GM23338 (cell line): ENCODE measurements at regions not wholly inside any gene's neighbourhood (a gene's known extent, or its start where the extent isn't known, plus 50 kb on each side); places are given as distances from the start of the nearest gene placed in this dataset.

Experiments
- CREB1 ChIP-seq: fragments of 250-450 bp; sonication (Bioruptor Pico); IDR thresholded peaks from 2 replicates; pipeline ENCODE4 v1.5.0; 2020; ENCODE audit warnings: low read depth, mild to moderate bottlenecking, moderate library complexity
- EZH2phosphoT487 ChIP-seq: fragments of 200-600 bp; sonication (generic); IDR thresholded peaks from one replicate; pipeline ENCODE4 v1.8.1; 2018; ENCODE audit warnings: antibody characterized with exemption; ENCODE audit not compliant: unreplicated experiment
- NANOG ChIP-seq: IDR thresholded peaks from 2 replicates; pipeline ENCODE4 v1.6.1; 2016; ENCODE audit warnings: antibody characterized with exemption, borderline replicate concordance
- POLR2AphosphoS5 ChIP-seq: IDR thresholded peaks from 2 replicates; pipeline ENCODE4 v1.6.1; 2016; ENCODE audit warnings: antibody characterized with exemption, low read depth
- STAT1 ChIP-seq: IDR thresholded peaks from one replicate; pipeline ENCODE4 v1.6.1; 2016; ENCODE audit warnings: antibody characterized with exemption; ENCODE audit not compliant: unreplicated experiment
- ZNF114 ChIP-seq: fragments of 250-450 bp; sonication (Bioruptor Pico); IDR thresholded peaks from 2 replicates; pipeline ENCODE4 v1.5.0; 2020; ENCODE audit warnings: mild to moderate bottlenecking, moderate library complexity
- TF ChIP-seq, protein P1 (sequence below): fragments of 250-450 bp; sonication (Bioruptor Pico); IDR thresholded peaks from 2 replicates; pipeline ENCODE4 v1.5.0; 2020; ENCODE audit warnings: mild to moderate bottlenecking, moderate library complexity
- TF ChIP-seq, protein P2 (sequence below), 2 experiments: fragments of 200-600 bp in 1 of 2; sonication (generic) in 1 of 2; conservative IDR thresholded peaks; 2 replicates each; pipeline versions ENCODE4 v1.5.1 to v1.6.1; 2016 to 2017; ENCODE audit warnings: antibody characterized with exemption in 2 of 2, low read depth in 2 of 2, mild to moderate bottlenecking in 2 of 2, moderate library complexity in 1 of 2
- TF ChIP-seq, protein P3 (sequence below): IDR thresholded peaks from 2 replicates; pipeline ENCODE4 v1.6.1; 2016; ENCODE audit warnings: antibody characterized with exemption

DNA sequence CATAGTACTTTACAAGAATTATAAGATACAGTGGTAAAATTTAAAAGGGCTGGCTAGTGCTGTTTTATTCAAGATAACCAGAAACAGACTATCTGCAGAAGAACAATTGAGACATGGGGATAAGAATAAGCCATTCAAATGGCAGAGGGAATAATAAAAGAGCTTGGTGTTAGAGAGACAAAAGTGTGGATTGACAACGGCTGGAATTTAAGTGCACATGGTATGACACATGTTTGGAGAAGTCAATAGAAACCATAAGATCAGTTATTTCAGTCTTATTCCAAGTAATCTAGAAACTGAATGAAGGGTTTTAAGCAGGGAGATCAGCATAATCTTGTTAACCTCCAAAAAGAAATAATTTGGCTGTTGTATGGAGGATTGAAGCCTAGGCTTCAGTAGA lies 1205.5 kb upstream of the CITED2 start (continued):
- TF ChIP-seq, protein P1, sequence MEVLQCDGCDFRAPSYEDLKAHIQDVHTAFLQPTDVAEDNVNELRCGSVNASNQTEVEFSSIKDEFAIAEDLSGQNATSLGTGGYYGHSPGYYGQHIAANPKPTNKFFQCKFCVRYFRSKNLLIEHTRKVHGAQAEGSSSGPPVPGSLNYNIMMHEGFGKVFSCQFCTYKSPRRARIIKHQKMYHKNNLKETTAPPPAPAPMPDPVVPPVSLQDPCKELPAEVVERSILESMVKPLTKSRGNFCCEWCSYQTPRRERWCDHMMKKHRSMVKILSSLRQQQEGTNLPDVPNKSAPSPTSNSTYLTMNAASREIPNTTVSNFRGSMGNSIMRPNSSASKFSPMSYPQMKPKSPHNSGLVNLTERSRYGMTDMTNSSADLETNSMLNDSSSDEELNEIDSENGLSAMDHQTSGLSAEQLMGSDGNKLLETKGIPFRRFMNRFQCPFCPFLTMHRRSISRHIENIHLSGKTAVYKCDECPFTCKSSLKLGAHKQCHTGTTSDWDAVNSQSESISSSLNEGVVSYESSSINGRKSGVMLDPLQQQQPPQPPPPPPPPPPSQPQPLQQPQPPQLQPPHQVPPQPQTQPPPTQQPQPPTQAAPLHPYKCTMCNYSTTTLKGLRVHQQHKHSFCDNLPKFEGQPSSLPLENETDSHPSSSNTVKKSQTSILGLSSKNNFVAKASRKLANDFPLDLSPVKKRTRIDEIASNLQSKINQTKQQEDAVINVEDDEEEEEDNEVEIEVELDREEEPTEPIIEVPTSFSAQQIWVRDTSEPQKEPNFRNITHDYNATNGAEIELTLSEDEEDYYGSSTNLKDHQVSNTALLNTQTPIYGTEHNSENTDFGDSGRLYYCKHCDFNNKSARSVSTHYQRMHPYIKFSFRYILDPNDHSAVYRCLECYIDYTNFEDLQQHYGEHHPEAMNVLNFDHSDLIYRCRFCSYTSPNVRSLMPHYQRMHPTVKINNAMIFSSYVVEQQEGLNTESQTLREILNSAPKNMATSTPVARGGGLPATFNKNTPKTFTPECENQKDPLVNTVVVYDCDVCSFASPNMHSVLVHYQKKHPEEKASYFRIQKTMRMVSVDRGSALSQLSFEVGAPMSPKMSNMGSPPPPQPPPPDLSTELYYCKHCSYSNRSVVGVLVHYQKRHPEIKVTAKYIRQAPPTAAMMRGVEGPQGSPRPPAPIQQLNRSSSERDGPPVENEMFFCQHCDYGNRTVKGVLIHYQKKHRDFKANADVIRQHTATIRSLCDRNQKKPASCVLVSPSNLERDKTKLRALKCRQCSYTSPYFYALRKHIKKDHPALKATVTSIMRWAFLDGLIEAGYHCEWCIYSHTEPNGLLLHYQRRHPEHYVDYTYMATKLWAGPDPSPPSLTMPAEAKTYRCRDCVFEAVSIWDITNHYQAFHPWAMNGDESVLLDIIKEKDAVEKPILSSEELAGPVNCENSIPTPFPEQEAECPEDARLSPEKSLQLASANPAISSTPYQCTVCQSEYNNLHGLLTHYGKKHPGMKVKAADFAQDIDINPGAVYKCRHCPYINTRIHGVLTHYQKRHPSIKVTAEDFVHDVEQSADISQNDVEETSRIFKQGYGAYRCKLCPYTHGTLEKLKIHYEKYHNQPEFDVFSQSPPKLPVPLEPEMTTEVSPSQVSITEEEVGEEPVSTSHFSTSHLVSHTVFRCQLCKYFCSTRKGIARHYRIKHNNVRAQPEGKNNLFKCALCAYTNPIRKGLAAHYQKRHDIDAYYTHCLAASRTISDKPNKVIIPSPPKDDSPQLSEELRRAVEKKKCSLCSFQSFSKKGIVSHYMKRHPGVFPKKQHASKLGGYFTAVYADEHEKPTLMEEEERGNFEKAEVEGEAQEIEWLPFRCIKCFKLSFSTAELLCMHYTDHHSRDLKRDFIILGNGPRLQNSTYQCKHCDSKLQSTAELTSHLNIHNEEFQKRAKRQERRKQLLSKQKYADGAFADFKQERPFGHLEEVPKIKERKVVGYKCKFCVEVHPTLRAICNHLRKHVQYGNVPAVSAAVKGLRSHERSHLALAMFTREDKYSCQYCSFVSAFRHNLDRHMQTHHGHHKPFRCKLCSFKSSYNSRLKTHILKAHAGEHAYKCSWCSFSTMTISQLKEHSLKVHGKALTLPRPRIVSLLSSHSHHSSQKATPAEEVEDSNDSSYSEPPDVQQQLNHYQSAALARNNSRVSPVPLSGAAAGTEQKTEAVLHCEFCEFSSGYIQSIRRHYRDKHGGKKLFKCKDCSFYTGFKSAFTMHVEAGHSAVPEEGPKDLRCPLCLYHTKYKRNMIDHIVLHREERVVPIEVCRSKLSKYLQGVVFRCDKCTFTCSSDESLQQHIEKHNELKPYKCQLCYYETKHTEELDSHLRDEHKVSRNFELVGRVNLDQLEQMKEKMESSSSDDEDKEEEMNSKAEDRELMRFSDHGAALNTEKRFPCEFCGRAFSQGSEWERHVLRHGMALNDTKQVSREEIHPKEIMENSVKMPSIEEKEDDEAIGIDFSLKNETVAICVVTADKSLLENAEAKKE = no peak
- TF ChIP-seq POLR2AphosphoS5 (no peak), STAT1 (no peak), ZNF114 (CRISPR knock-in tag) (no peak), EZH2phosphoT487 (no peak), NANOG (no peak), CREB1 (CRISPR knock-in tag) (no peak)
- TF ChIP-seq, protein P2, sequence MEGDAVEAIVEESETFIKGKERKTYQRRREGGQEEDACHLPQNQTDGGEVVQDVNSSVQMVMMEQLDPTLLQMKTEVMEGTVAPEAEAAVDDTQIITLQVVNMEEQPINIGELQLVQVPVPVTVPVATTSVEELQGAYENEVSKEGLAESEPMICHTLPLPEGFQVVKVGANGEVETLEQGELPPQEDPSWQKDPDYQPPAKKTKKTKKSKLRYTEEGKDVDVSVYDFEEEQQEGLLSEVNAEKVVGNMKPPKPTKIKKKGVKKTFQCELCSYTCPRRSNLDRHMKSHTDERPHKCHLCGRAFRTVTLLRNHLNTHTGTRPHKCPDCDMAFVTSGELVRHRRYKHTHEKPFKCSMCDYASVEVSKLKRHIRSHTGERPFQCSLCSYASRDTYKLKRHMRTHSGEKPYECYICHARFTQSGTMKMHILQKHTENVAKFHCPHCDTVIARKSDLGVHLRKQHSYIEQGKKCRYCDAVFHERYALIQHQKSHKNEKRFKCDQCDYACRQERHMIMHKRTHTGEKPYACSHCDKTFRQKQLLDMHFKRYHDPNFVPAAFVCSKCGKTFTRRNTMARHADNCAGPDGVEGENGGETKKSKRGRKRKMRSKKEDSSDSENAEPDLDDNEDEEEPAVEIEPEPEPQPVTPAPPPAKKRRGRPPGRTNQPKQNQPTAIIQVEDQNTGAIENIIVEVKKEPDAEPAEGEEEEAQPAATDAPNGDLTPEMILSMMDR (conservative IDR thresholded peaks at IDR 0.05; ENCODE audit: low read depth in 2 of 2) = no peak
- TF ChIP-seq, protein P3, sequence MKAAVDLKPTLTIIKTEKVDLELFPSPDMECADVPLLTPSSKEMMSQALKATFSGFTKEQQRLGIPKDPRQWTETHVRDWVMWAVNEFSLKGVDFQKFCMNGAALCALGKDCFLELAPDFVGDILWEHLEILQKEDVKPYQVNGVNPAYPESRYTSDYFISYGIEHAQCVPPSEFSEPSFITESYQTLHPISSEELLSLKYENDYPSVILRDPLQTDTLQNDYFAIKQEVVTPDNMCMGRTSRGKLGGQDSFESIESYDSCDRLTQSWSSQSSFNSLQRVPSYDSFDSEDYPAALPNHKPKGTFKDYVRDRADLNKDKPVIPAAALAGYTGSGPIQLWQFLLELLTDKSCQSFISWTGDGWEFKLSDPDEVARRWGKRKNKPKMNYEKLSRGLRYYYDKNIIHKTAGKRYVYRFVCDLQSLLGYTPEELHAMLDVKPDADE = no peak
